HL-60 (cell line): ENCODE measurements at regions not wholly inside any gene's neighbourhood (a gene's known extent, or its start where the extent isn't known, plus 50 kb on each side); places are given as distances from the start of the nearest gene placed in this dataset.

Experiments used
- CTCF ChIP-seq: IDR thresholded peaks from one replicate; pipeline ENCODE4 v1.5.1; 2011; ENCODE audit warnings: low read length, control low read depth, inconsistent platforms; ENCODE audit not compliant: insufficient read depth
- GABPA ChIP-seq: IDR thresholded peaks from 2 replicates; pipeline ENCODE4 v1.6.1; 2012; ENCODE audit warnings: low read depth
- POLR2AphosphoS5 ChIP-seq: IDR thresholded peaks from 2 replicates; pipeline ENCODE4 v1.6.1; 2012; ENCODE audit warnings: low read depth
- REST ChIP-seq: IDR thresholded peaks from 2 replicates; pipeline ENCODE4 v1.6.1; 2012; ENCODE audit warnings: low read depth; ENCODE audit not compliant: insufficient replicate concordance

- TF ChIP-seq CTCF (no peak), GABPA (no peak), POLR2AphosphoS5 (no peak), REST (no peak)
These were observed 580.8 kb downstream of the LRRIQ3 start for GRCh38 chr1:73617145-73617544.
